ENCODE measurements at regions not wholly inside any gene's neighbourhood (a gene's known extent, or its start where the extent isn't known, plus 50 kb on each side); places are given as distances from the start of the nearest gene placed in this dataset.

GRCh38 chr12:60803147-60803546 is 1207.3 kb downstream of the SLC16A7 start:
- Histone ChIP-seq H3K4ac (ENCODE audit: low read depth, low read length) (no peak overlapping the region), H3K23ac (ENCODE audit: low read length) (no peak overlapping the region), H3K18ac (ENCODE audit: low read length) (no peak overlapping the region), H3K79me1 (ENCODE audit: low read length) (no peaks in the 10 kb centered on the region), H3K27ac (ENCODE audit: low read depth, low read length) (no peak overlapping the region), H4K91ac (ENCODE audit: low read depth, low read length) (no peak overlapping the region), H4K8ac (ENCODE audit: low read depth, low read length) (no peak overlapping the region), H3K14ac (ENCODE audit: low read length) (no peak overlapping the region), H2AFZ (ENCODE audit: insufficient read depth, low read length, poor library complexity) (no peak overlapping the region), H3K36me3 (ENCODE audit: control insufficient read depth in 1 of 2, insufficient read depth in 2 of 2, low read length in 2 of 2) (no peaks in the 10 kb centered on the region), H2AK5ac (ENCODE audit: low read length) (no peak overlapping the region), H3K9ac (ENCODE audit: low read length) (no peak overlapping the region), H2BK120ac (ENCODE audit: insufficient read depth, low read length, poor library complexity) (no peak overlapping the region), H2BK5ac (ENCODE audit: low read depth, low read length, poor library complexity) (no peak overlapping the region), H3K4me2 (ENCODE audit: low read length) (no peak overlapping the region), H3K27me3 (ENCODE audit: insufficient read depth, low read length) (no peaks in the 10 kb centered on the region), H3K4me3 (ENCODE audit: low read depth, low read length) (no peak overlapping the region), H3K9me3 (ENCODE audit: insufficient read depth, low read depth, low read length) (no peaks in the 10 kb centered on the region), H3K79me2 (ENCODE audit: control insufficient read depth, insufficient read depth, low read length, poor library complexity) (no peaks in the 10 kb centered on the region), H2BK12ac (ENCODE audit: low read length) (no peak overlapping the region), H3K4me1 (ENCODE audit: control insufficient read depth in 1 of 2, insufficient read depth in 2 of 2, low read length in 2 of 2) (no peaks in the 10 kb centered on the region), H4K12ac (ENCODE audit: low read depth, low read length) (no peak overlapping the region)
- no CpG with 5 or more reads among the region's 2 CpGs for WGBS (ENCODE audit: extremely low coverage, insufficient coverage, insufficient read length)
- no peak for DNase-seq

GRCh38 chr12:60805364-60805763 is 1209.5 kb downstream of the SLC16A7 start:
- Histone ChIP-seq H2BK5ac (ENCODE audit: low read depth, low read length, poor library complexity) (no peak overlapping the region), H3K36me3 (ENCODE audit: control insufficient read depth in 1 of 2, insufficient read depth in 2 of 2, low read length in 2 of 2) (no peaks in the 10 kb centered on the region), H3K79me2 (ENCODE audit: control insufficient read depth, insufficient read depth, low read length, poor library complexity) (no peaks in the 10 kb centered on the region), H2BK120ac (ENCODE audit: insufficient read depth, low read length, poor library complexity) (no peak overlapping the region), H3K4me3 (ENCODE audit: low read depth, low read length) (no peak overlapping the region), H3K79me1 (ENCODE audit: low read length) (no peaks in the 10 kb centered on the region), H3K4me2 (ENCODE audit: low read length) (no peak overlapping the region), H3K4me1 (ENCODE audit: control insufficient read depth in 1 of 2, insufficient read depth in 2 of 2, low read length in 2 of 2) (no peaks in the 10 kb centered on the region), H4K12ac (ENCODE audit: low read depth, low read length) (no peak overlapping the region), H4K91ac (ENCODE audit: low read depth, low read length) (no peak overlapping the region), H2BK12ac (ENCODE audit: low read length) (no peak overlapping the region), H3K14ac (ENCODE audit: low read length) (no peak overlapping the region), H3K23ac (ENCODE audit: low read length) (no peak overlapping the region), H3K27ac (ENCODE audit: low read depth, low read length) (no peak overlapping the region), H2AK5ac (ENCODE audit: low read length) (no peak overlapping the region), H3K9me3 (ENCODE audit: insufficient read depth, low read depth, low read length) (no peaks in the 10 kb centered on the region), H2AFZ (ENCODE audit: insufficient read depth, low read length, poor library complexity) (no peak overlapping the region), H3K4ac (ENCODE audit: low read depth, low read length) (no peak overlapping the region), H3K18ac (ENCODE audit: low read length) (no peak overlapping the region), H4K8ac (ENCODE audit: low read depth, low read length) (no peak overlapping the region), H3K9ac (ENCODE audit: low read length) (no peak overlapping the region), H3K27me3 (ENCODE audit: insufficient read depth, low read length) (no peaks in the 10 kb centered on the region)
- DNase-seq = no peak
- WGBS (ENCODE audit: extremely low coverage, insufficient coverage, insufficient read length) = no CpG with 5 or more reads among the region's 4 CpGs

- Histone ChIP-seq H2BK120ac (ENCODE audit: insufficient read depth, low read length, poor library complexity) (no peak overlapping the region), H3K23ac (ENCODE audit: low read length) (no peak overlapping the region), H3K4ac (ENCODE audit: low read depth, low read length) (no peak overlapping the region), H2BK12ac (ENCODE audit: low read length) (no peak overlapping the region), H3K4me2 (ENCODE audit: low read length) (no peak overlapping the region), H3K79me2 (ENCODE audit: control insufficient read depth, insufficient read depth, low read length, poor library complexity) (no peaks in the 10 kb centered on the region), H4K91ac (ENCODE audit: low read depth, low read length) (no peak overlapping the region), H3K18ac (ENCODE audit: low read length) (no peak overlapping the region), H3K27ac (ENCODE audit: low read depth, low read length) (no peak overlapping the region), H3K9me3 (ENCODE audit: insufficient read depth, low read depth, low read length) (no peaks in the 10 kb centered on the region), H3K27me3 (ENCODE audit: insufficient read depth, low read length) (no peaks in the 10 kb centered on the region), H3K36me3 (ENCODE audit: control insufficient read depth in 1 of 2, insufficient read depth in 2 of 2, low read length in 2 of 2) (no peaks in the 10 kb centered on the region), H3K79me1 (ENCODE audit: low read length) (no peaks in the 10 kb centered on the region), H2AFZ (ENCODE audit: insufficient read depth, low read length, poor library complexity) (no peak overlapping the region), H3K4me1 (ENCODE audit: control insufficient read depth in 1 of 2, insufficient read depth in 2 of 2, low read length in 2 of 2) (no peaks in the 10 kb centered on the region), H4K8ac (ENCODE audit: low read depth, low read length) (no peak overlapping the region), H3K14ac (ENCODE audit: low read length) (no peak overlapping the region), H2BK5ac (ENCODE audit: low read depth, low read length, poor library complexity) (no peak overlapping the region), H3K4me3 (ENCODE audit: low read depth, low read length) (no peak overlapping the region), H2AK5ac (ENCODE audit: low read length) (no peak overlapping the region), H3K9ac (ENCODE audit: low read length) (no peak overlapping the region), H4K12ac (ENCODE audit: low read depth, low read length) (no peak overlapping the region)
- DNase-seq = no peak
- no CpG with 5 or more reads among the region's 1 CpG for WGBS (ENCODE audit: extremely low coverage, insufficient coverage, insufficient read length)
These were observed 1224.0 kb downstream of the SLC16A7 start for GRCh38 chr12:60819794-60820193.

GRCh38 chr12:60822580-60822979 is 1226.8 kb downstream of the SLC16A7 start:
- no peak overlapping the region for H3K14ac ChIP-seq (ENCODE audit: low read length)
- H3K4me1 ChIP-seq (ENCODE audit: control insufficient read depth in 1 of 2, insufficient read depth in 2 of 2, low read length in 2 of 2) = no peaks in the 10 kb centered on the region
- H3K27me3 ChIP-seq (ENCODE audit: insufficient read depth, low read length) = no peaks in the 10 kb centered on the region
- H3K9me3 ChIP-seq (ENCODE audit: insufficient read depth, low read depth, low read length) = no peaks in the 10 kb centered on the region
- no peak overlapping the region for H3K4me3 ChIP-seq (ENCODE audit: low read depth, low read length)
- no peak overlapping the region for H3K23ac ChIP-seq (ENCODE audit: low read length)
- no peak overlapping the region for H4K12ac ChIP-seq (ENCODE audit: low read depth, low read length)
- H3K9ac ChIP-seq (ENCODE audit: low read length) = no peak overlapping the region
- H2AK5ac ChIP-seq (ENCODE audit: low read length) = no peak overlapping the region
- H3K4me2 ChIP-seq (ENCODE audit: low read length) = no peak overlapping the region
- no peak overlapping the region for H4K91ac ChIP-seq (ENCODE audit: low read depth, low read length)
- no peak overlapping the region for H3K4ac ChIP-seq (ENCODE audit: low read depth, low read length)
- no peak overlapping the region for H2BK12ac ChIP-seq (ENCODE audit: low read length)
- no peaks in the 10 kb centered on the region for H3K79me1 ChIP-seq (ENCODE audit: low read length)
- DNase-seq = no peak
- no peak overlapping the region for H3K27ac ChIP-seq (ENCODE audit: low read depth, low read length)
- H2BK5ac ChIP-seq (ENCODE audit: low read depth, low read length, poor library complexity) = no peak overlapping the region
- WGBS (ENCODE audit: extremely low coverage, insufficient coverage, insufficient read length) = no CpG with 5 or more reads among the region's 4 CpGs
- no peak overlapping the region for H2BK120ac ChIP-seq (ENCODE audit: insufficient read depth, low read length, poor library complexity)
- H3K18ac ChIP-seq (ENCODE audit: low read length) = no peak overlapping the region
- H3K36me3 ChIP-seq (ENCODE audit: control insufficient read depth in 1 of 2, insufficient read depth in 2 of 2, low read length in 2 of 2) = no peaks in the 10 kb centered on the region
- H3K79me2 ChIP-seq (ENCODE audit: control insufficient read depth, insufficient read depth, low read length, poor library complexity) = no peaks in the 10 kb centered on the region
- H2AFZ ChIP-seq (ENCODE audit: insufficient read depth, low read length, poor library complexity) = no peak overlapping the region
- H4K8ac ChIP-seq (ENCODE audit: low read depth, low read length) = no peak overlapping the region

All from trophoblast cell (in vitro differentiated cells and primary cell).